B cell (primary cell): ENCODE measurements at regions not wholly inside any gene's neighbourhood (a gene's known extent, or its start where the extent isn't known, plus 50 kb on each side); places are given as distances from the start of the nearest gene placed in this dataset.

Source experiments
- ATAC-seq: fragments of 200-7000 bp; cut with Tn5 transposase; one replicate; pipeline ENCODE4 v1.10.0; 2021; ENCODE audit warnings: low read depth, mild to moderate bottlenecking, moderate number of reproducible peaks, moderate library complexity
- CTCF ChIA-PET: fragments of 350-600 bp; sonication (Branson Sonifier 250); formaldehyde crosslinking; loops from one replicate; lab custom pipeline; 2021; ENCODE audit warnings: antibody characterized with exemption, inconsistent platforms; lab: Charles Lee
- POLR2A ChIA-PET: fragments of 350-600 bp; sonication (Branson Sonifier 250); formaldehyde crosslinking; loops from one replicate; lab custom pipeline; 2021; ENCODE audit warnings: antibody characterized with exemption; lab: Charles Lee
- DNase-seq: peaks from one replicate; pipeline ENCODE4 v3.0.0; 2013
- H2AFZ ChIP-seq: 2 replicates; pipeline ENCODE4 v1.6.1; 2012; ENCODE audit warnings: mild to moderate bottlenecking, low read depth, low read length; ENCODE audit not compliant: insufficient read depth, poor library complexity, severe bottlenecking
- H3K27ac ChIP-seq, 2 donors: 1 replicate in 1 of 2; 2 replicates in 1 of 2; pipeline ENCODE4 v1.5.1; 2012 to 2013; ENCODE audit warnings: low read length in 2 of 2, mild to moderate bottlenecking in 2 of 2, moderate library complexity in 1 of 2
- H3K27me3 ChIP-seq, 4 experiments: fragments of 200-600 bp in 1 of 4; sonication (generic) in 1 of 4; replicated peaks in 1 of 4; 1 replicate in 2 of 4; 2 replicates in 2 of 4; pipeline versions ENCODE4 v1.6.1 to v1.7.0; 2013 to 2016; ENCODE audit warnings: low read length in 3 of 4, mild to moderate bottlenecking in 2 of 4, mixed read lengths in 1 of 4, moderate library complexity in 1 of 4; ENCODE audit not compliant: insufficient read depth in 4 of 4, control insufficient read depth in 3 of 4; ENCODE audit errors: control extremely low read depth in 1 of 4
- H3K36me3 ChIP-seq, 2 experiments: replicated peaks in 1 of 2; 1 replicate in 1 of 2; 2 replicates in 1 of 2; pipeline versions ENCODE4 v1.6.1 to v1.7.1; 2013; ENCODE audit warnings: low read length in 1 of 2; ENCODE audit not compliant: insufficient read depth in 2 of 2, control insufficient read depth in 1 of 2; ENCODE audit errors: control extremely low read depth in 1 of 2, extremely low read depth in 1 of 2
- H3K4me1 ChIP-seq, 2 donors: fragments of 200-600 bp in 1 of 2; sonication (generic) in 1 of 2; 1 replicate in 1 of 2; 2 replicates in 1 of 2; pipeline versions ENCODE4 v1.5.1 to v1.6.1; 2013 to 2017; ENCODE audit warnings: low read length in 2 of 2; ENCODE audit not compliant: control insufficient read depth in 2 of 2, insufficient read depth in 2 of 2
- H3K4me2 ChIP-seq: replicated peaks from 2 replicates; pipeline ENCODE3; 2012; ENCODE audit warnings: mild to moderate bottlenecking, low read depth, low read length; ENCODE audit not compliant: poor library complexity, severe bottlenecking
- H3K4me3 ChIP-seq, 5 experiments: fragments of 200-600 bp in 1 of 5; sonication (generic) in 1 of 5; 1 replicate in 3 of 5; 2 replicates in 2 of 5; pipeline versions ENCODE4 v1.5.1 to v1.7.0; 2011 to 2016; ENCODE audit warnings: low read length in 4 of 5, mild to moderate bottlenecking in 4 of 5, low read depth in 2 of 5, control low read depth in 1 of 5, moderate library complexity in 1 of 5; ENCODE audit not compliant: insufficient read depth in 1 of 5; ENCODE audit errors: control extremely low read depth in 1 of 5, extremely low read depth in 1 of 5
- H3K79me2 ChIP-seq: fragments of 200-600 bp; sonication (generic); one replicate; pipeline ENCODE4 v1.6.0; 2016; ENCODE audit warnings: low read length; ENCODE audit not compliant: control insufficient read depth, insufficient read depth
- H3K9ac ChIP-seq: fragments of 200-600 bp; sonication (generic); 2 replicates; pipeline ENCODE4 v1.6.1; 2017; ENCODE audit warnings: mild to moderate bottlenecking, low read length, moderate library complexity
- H3K9me3 ChIP-seq, 3 donors: one replicate each; pipeline versions ENCODE4 v1.6.1 to v1.7.1; 2013; ENCODE audit warnings: low read length in 2 of 3; ENCODE audit not compliant: control insufficient read depth in 2 of 3, insufficient read depth in 1 of 3; ENCODE audit errors: control extremely low read depth in 1 of 3
- H4K20me1 ChIP-seq: 2 replicates; pipeline ENCODE4 v1.6.0; 2012; ENCODE audit warnings: mild to moderate bottlenecking, low read length; ENCODE audit not compliant: insufficient read depth, control insufficient read depth, poor library complexity, severe bottlenecking
- H3K27ac Mint-ChIP-seq: one replicate; pipeline ENCODE4 v1.8.0; 2021; ENCODE audit warnings: mixed read lengths
- H3K27me3 Mint-ChIP-seq: one replicate; pipeline ENCODE4 v1.8.0; 2021; ENCODE audit warnings: mixed read lengths
- H3K4me1 Mint-ChIP-seq: one replicate; pipeline ENCODE4 v1.8.0; 2021; ENCODE audit warnings: mixed read lengths
- H3K4me3 Mint-ChIP-seq: one replicate; pipeline ENCODE4 v1.8.0; 2021; ENCODE audit warnings: mixed read lengths
- H3K9me3 Mint-ChIP-seq: one replicate; pipeline ENCODE4 v1.8.0; 2022; ENCODE audit warnings: mixed read lengths; ENCODE audit not compliant: insufficient read depth
- EZH2 ChIP-seq: IDR thresholded peaks from 2 replicates; pipeline ENCODE4 v1.6.1; 2012; ENCODE audit warnings: borderline replicate concordance, low read depth, mild to moderate bottlenecking, moderate library complexity, low read length; ENCODE audit not compliant: insufficient read depth, poor library complexity, severe bottlenecking
- WGBS: methylation state at CpG from one replicate; pipeline ENCODE4 v1.1.5; 2013; ENCODE audit warnings: missing lambda C conversion rate; ENCODE audit not compliant: insufficient coverage; 5-methylcytosine and 5-hydroxymethylcytosine counted together
- intact Hi-C: fragments of 100-400 bp; cut with micrococcal nuclease; formaldehyde crosslinking; loops from one replicate; pipeline ENCODE4 v1.10.0; 2022
- TF ChIP-seq, protein P1 (sequence below): fragments of 200-600 bp; IDR thresholded peaks from one replicate; pipeline ENCODE4 v1.8.0; 2022; ENCODE audit warnings: antibody characterized with exemption, mild to moderate bottlenecking

- Histone ChIP-seq H3K4me2 (no peak overlapping the region), H4K20me1 (no peaks in the 10 kb centered on the region), H3K9me3 (no peaks in the 10 kb centered on the region), H2AFZ (no peak overlapping the region), H3K4me3 (no peak overlapping the region), H3K27me3 (no peaks in the 10 kb centered on the region), H3K27ac (no peak overlapping the region), H3K9ac (no peak overlapping the region), H3K36me3 (no peaks in the 10 kb centered on the region), H3K79me2 (no peaks in the 10 kb centered on the region), H3K4me1 (peaks cover 17 to 28% of the 10 kb centered on the region in 2 donors)
- Mint-ChIP-seq H3K27ac (peak overlapping the region; percentile 32), H3K4me3 (no peak overlapping the region), H3K9me3 (no peaks in the 10 kb centered on the region), H3K27me3 (no peaks in the 10 kb centered on the region), H3K4me1 (peaks cover 26% of the 10 kb centered on the region)
- POLR2A ChIA-PET: no interaction called here
- ATAC-seq (no peak), DNase-seq (no peak)
- no peak for TF ChIP-seq EZH2
- TF ChIP-seq, protein P1, sequence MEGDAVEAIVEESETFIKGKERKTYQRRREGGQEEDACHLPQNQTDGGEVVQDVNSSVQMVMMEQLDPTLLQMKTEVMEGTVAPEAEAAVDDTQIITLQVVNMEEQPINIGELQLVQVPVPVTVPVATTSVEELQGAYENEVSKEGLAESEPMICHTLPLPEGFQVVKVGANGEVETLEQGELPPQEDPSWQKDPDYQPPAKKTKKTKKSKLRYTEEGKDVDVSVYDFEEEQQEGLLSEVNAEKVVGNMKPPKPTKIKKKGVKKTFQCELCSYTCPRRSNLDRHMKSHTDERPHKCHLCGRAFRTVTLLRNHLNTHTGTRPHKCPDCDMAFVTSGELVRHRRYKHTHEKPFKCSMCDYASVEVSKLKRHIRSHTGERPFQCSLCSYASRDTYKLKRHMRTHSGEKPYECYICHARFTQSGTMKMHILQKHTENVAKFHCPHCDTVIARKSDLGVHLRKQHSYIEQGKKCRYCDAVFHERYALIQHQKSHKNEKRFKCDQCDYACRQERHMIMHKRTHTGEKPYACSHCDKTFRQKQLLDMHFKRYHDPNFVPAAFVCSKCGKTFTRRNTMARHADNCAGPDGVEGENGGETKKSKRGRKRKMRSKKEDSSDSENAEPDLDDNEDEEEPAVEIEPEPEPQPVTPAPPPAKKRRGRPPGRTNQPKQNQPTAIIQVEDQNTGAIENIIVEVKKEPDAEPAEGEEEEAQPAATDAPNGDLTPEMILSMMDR: no peak
- intact Hi-C loops: no loop called here
- CTCF ChIA-PET: no interaction called here
- WGBS: 90% methylated on average over 2 of the region's 2 CpGs
These were observed 95.7 kb upstream of the JARID2 start for GRCh38 chr6:15150207-15150606.

DNA sequence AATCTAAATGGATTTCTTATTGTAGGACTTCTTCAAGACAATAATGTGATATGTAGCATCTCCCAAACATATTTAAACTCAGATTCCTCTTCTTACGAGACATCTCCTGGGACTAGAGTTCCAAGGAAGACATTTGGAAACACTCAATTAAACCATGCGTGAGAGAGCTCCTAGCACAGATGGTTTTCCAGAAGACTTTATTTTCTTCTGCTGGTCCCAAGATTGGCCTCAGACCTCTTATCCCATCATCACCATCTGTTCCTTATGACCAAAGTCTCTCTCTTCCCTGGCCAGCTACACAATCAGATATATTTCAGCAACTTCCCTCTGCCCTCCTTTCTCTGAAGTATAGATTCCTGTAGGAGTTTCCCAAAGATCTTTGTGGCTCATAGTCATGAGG, 93.2 kb upstream of the JARID2 start:
- intact Hi-C loops: loop anchor here (2.0 kb wide), 1 partner anchor 876 kb away; no protein-coding TSS in a partner anchor
- Histone ChIP-seq H3K4me2 (no peak overlapping the region), H3K79me2 (no peaks in the 10 kb centered on the region), H3K4me3 (no peak overlapping the region), H3K27me3 (no peaks in the 10 kb centered on the region), H3K9me3 (no peaks in the 10 kb centered on the region), H3K9ac (no peak overlapping the region), H2AFZ (no peak overlapping the region), H3K27ac (no peak overlapping the region), H3K4me1 (peaks cover 17 to 28% of the 10 kb centered on the region in 2 donors), H4K20me1 (no peaks in the 10 kb centered on the region), H3K36me3 (no peaks in the 10 kb centered on the region)
- H3K4me1 Mint-ChIP-seq: peaks cover 26% of the 10 kb centered on the region
- TF ChIP-seq, protein P1: no peak
- no peak for TF ChIP-seq EZH2
- DNase-seq: no peak
- CTCF ChIA-PET: no interaction called here
- POLR2A ChIA-PET: no interaction called here
- H3K27me3 Mint-ChIP-seq: no peaks in the 10 kb centered on the region
- H3K4me3 Mint-ChIP-seq: no peak overlapping the region
- no peak overlapping the region for H3K27ac Mint-ChIP-seq
- WGBS: 100% methylated on average over 1 of the region's 2 CpGs
- no peak for ATAC-seq
- H3K9me3 Mint-ChIP-seq: no peaks in the 10 kb centered on the region
